CD4-positive, alpha-beta T cell treated with Interleukin-1 beta for 1 hour (primary cell): ENCODE measurements at regions not wholly inside any gene's neighbourhood (a gene's known extent, or its start where the extent isn't known, plus 50 kb on each side); places are given as distances from the start of the nearest gene placed in this dataset.
"Not testable (repeated sequence)": the region's sequence is repeated elsewhere in the genome, so short reads cannot be mapped to it uniquely, and the experiment has no call there.

Source experiments
- DNase-seq, 2 donors: peaks; one replicate each; pipeline ENCODE4 v3.0.0-alpha.2; 2020 to 2022

DNA sequence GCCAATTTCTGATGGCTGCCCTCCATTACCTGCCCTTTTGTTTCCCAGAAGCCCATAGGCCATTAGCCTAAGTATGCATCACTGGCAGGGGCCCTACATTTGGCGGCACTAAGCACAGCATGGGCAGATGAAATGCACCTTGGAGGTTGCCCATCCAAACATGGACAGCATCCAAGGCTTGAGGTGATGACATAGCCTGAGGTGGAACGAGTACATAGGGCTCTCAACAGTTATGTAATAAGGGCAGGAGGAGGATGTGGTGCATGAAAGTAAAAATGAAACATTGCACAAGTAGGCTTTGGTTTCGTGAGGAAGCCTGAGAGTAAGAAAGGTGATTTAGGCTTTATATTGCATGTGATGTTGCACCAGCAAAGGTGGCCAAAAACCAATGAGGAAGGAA lies 148.1 kb downstream of the FAM76B start:
- peak in 1 of 2 donors; percentile 50 for DNase-seq

- DNase-seq = no peak
These were observed 151.1 kb downstream of the FAM76B start for GRCh38 chr11:95638501-95638900.

DNA sequence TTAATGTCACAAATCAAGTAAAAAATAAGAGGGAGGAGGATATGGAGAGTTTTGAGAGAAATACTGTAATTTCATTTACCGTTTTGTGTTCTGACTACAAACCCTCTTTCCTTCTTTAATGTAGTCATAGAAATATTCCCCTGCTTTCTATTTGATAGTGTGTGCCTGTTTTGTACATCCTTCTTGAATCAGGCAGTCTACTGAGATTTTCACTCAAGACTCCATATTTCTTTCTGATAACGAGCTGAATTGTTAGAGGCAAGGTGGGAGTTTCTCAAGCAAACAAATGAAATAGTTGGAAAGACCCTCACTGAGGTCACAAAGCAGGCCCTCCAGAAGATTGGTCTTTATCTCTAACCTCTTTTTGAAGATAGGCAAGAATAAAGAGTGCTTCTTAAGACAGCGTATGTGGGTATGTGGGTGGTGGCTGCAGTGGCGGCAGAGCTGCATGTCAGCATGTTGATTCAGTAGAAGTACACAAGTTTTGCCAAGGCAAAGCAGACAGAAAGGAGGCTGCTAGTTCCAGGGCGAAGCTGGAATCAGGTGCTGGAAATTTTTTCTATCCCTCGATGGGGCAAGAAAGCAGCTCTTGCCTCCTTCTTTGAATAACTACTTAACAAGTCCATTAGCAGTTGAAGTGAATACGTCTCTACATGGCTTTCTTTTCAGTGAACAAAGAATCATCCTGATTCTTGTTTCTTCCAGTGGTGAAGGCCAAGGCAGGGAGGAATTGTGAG lies 164.2 kb downstream of the FAM76B start:
- DNase-seq = no peak

- no peak for DNase-seq
These were observed 173.3 kb downstream of the FAM76B start for GRCh38 chr11:95616256-95616804.

- no peak for DNase-seq
These were observed 177.8 kb downstream of the FAM76B start for GRCh38 chr11:95611827-95612226.

DNA sequence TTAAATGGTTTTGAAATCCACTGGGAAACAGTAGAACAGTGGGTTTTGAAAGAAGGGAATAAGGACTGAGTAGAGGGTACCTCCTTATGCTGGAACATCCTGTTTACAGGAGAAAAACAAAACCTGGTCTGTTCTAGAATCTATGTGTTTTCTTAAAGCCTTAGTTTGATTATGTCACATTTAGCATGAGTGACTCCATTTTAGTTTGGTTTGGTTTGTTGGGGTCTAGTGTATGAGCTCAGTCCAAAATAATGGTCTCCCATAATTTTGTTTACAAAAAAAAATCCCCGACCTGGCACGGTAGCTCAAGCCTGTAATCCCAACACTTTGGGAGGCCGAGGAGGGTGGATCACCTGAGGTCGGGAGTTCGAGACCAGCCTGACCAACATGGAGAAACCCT lies 179.4 kb downstream of the FAM76B start:
- not testable (repeated sequence) for DNase-seq

GRCh38 chr11:95608093-95608492 lies 181.5 kb downstream of the FAM76B start:
- DNase-seq = no peak

GRCh38 chr11:95606824-95607223 lies 182.8 kb downstream of the FAM76B start:
- no peak for DNase-seq

- no peak for DNase-seq
These were observed 184.2 kb downstream of the FAM76B start for GRCh38 chr11:95605271-95605940.

- DNase-seq = no peak
These were observed 189.5 kb downstream of the FAM76B start for GRCh38 chr11:95599959-95600586.

DNA sequence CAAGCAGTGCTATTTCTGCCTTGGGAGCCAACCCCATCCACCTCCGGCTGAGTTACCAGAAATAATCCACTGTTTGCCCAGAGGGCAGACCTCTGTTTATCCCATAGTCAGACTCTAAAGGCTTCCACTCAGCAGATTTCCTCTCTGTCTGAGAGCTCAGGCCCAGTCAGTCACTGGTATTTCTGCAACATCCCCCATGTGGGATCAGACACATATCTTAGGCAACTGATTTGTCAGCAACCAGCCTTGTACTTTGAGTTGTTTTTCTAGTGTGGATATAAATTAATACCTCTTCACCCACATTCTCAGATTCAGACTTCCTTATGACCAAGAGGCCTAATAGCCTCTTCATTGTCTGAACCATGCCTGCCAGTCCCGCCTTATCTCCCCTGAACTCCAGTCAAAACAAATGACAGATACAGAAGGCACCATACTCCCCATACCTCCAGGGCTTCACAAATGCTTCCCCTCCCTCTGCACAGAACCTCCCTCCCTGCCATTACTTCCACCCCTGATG lies 193.6 kb downstream of the FAM76B start:
- no peak for DNase-seq

GRCh38 chr11:95595541-95595940 lies 194.0 kb downstream of the FAM76B start:
- DNase-seq = no peak

- DNase-seq = no peak
These were observed 196.5 kb downstream of the FAM76B start for GRCh38 chr11:95593111-95593510.

DNA sequence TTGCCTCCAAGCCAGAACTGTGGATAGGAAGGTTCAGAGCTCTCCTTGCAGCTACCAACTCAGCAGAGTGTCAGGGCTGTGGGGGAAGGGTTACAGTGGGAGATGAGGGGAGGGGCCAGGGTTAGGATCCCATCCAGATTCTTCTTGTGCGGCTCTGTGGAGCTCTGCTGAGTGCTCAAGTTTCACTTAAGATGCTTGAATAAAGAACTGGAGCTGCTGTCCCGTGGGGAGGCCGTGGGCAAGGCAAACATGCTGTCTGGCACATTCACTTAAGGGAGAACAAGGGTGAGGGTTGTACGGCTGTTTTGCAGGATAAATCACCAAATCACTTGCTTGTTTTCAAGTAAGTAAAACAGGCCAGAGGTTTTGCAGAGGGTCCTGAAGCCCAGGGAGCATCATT lies 197.1 kb downstream of the FAM76B start:
- no peak for DNase-seq

- DNase-seq = no peak
These were observed 199.5 kb downstream of the FAM76B start for GRCh38 chr11:95589893-95590612.

- DNase-seq = no peak
These were observed 200.8 kb downstream of the FAM76B start for GRCh38 chr11:95588821-95589220.

DNA sequence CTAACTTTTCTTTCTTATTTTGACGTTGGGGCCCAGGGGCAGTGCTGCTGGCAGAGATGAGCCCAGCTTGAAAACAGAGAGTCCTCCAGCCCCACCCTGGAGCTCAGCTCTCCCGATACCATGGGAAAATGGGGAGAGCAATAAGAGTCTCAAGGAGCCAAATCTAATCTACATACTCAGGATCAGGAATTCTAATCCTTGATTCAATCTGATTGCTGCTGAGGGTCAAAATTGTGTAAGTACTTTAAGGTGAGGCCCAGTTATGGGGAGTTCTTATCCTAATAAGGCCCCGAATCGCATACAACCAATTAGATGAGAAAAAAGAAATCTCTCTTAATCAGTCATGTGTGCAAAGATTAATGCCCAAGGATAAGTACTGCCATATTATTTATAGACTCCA lies 202.9 kb downstream of the FAM76B start:
- no peak for DNase-seq

DNA sequence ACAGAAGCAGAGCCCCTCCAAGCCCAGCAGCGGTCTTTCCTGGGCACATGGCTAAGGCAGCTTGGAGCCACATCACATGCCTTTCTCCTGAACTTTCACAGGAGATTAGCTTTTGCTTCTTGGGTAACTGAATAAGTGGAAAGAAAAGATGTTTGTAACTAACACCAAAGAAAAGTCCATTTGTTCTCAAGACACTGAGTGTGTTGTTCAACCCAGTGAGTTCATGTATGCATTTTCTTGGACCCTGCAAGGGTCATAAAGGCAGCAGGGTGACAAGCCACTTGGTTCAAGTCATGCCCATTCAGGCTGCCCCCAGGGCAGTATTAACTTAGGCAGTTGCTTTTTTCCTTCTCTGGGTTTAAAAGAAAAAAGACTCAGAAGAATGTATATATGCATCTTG lies 203.4 kb downstream of the FAM76B start:
- DNase-seq = no peak

DNA sequence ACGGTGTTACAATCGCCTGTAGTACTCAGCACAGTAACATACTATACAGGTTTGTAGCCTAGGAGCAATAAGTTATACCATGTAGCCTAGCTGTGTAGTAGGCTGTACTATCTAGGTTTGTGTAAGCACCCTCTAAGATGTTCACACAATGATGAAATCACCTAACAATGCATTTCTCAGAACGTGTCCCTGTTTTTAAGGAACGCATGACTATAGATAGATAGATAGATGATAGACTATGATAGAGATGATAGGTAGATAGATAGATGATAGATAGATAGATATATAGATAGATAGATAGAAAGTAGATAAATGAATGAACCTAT lies 203.9 kb downstream of the FAM76B start:
- no peak for DNase-seq

GRCh38 chr11:95585069-95585751 lies 204.4 kb downstream of the FAM76B start:
- DNase-seq = no peak

DNA sequence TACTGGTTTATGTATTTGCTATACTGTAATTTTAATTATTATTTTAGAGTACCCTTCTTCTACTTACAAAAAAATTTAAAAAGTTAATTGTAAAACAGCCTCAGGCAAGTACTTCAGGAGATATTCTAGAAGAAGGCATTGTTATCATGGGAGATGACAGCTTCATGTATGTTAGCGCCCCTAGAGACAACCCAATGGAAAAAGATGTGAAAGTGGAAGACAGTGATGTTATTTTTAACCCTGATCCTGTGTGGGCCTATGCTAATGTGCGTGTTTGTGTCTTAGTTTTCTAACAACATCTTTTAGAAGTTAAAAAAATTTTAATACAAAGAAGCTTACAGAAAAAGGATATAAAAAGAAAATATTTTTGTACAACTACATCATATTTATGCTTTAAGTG lies 205.0 kb downstream of the FAM76B start:
- DNase-seq = no peak

DNA sequence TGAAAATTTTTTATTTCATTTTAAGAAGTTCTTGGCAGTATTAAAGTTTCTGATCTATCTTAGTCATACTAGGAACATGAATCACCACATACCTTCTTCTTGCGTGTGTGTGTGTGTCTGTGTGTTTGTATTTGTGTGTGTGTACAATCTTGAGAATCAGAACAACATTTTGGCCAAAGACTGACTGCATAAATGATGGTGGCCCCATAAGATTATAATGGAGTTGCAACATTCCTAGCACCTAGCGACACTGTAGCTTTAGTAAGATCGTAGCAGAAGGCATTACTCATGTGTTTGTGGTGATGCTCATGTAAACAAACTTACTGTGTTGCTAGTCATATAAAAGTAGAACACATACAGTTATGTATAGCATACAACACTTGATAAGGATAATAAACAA lies 205.4 kb downstream of the FAM76B start:
- DNase-seq = no peak
